Neural progenitor cell (in vitro differentiated cells): ENCODE measurements at regions not wholly inside any gene's neighbourhood (a gene's known extent, or its start where the extent isn't known, plus 50 kb on each side); places are given as distances from the start of the nearest gene placed in this dataset.

ENCODE experiments used
- CTCF ChIP-seq: fragments of 200-600 bp; sonication (generic); IDR thresholded peaks from 2 replicates; pipeline ENCODE4 v1.5.1; 2017; ENCODE audit warnings: antibody characterized with exemption, mild to moderate bottlenecking
- EZH2 ChIP-seq: fragments of 200-600 bp; sonication (generic); IDR thresholded peaks from 2 replicates; pipeline ENCODE4 v1.6.1; 2017; ENCODE audit warnings: antibody characterized with exemption, mild to moderate bottlenecking, moderate library complexity
- EZH2phosphoT487 ChIP-seq: fragments of 200-600 bp; sonication (generic); IDR thresholded peaks from 2 replicates; pipeline ENCODE4 v1.6.1; 2017; ENCODE audit warnings: antibody characterized with exemption

DNA sequence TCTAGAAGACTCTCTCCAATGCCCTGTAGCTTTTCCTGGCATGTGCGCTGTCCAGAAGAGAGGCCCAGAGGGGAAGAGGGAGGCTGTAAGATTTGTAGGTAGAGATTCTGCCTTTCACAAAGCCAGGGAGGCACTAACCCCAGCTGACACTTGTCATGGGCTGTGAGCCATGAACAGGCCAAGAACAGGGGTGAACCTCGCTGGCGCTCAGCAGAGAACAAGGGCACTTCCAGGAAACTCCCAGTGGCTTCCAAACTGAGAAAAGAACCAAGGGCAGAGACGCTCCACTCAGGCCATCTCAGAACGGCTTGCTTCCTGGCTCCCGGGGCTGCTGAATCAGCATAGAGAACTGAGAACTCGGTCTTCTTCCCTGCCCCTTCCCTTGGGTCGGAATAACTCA lies 257.8 kb upstream of the ZNF32 start:
- TF ChIP-seq CTCF (no peak), EZH2 (no peak), EZH2phosphoT487 (no peak)
